ENCODE measurements at regions not wholly inside any gene's neighbourhood (a gene's known extent, or its start where the extent isn't known, plus 50 kb on each side); places are given as distances from the start of the nearest gene placed in this dataset.

GRCh38 chr5:5813441-5813840, 391.0 kb downstream of the ICE1 start:
- DNase-seq (ENCODE audit: extremely low read depth, insufficient read length): no peak
- TF ChIP-seq CTCF (IDR thresholded peaks at IDR 0.05; ENCODE audit: insufficient read depth, low read length, poor library complexity, severe bottlenecking): no peak
- Histone ChIP-seq H3K36me3 (ENCODE audit: control insufficient read depth, insufficient read depth, low read length) (no peaks in the 10 kb centered on the region), H3K4me3 (replicated peaks; ENCODE audit: low read depth, low read length) (no peak overlapping the region), H3K27me3 (replicated peaks; ENCODE audit: control insufficient read depth, insufficient read depth, low read length) (no peaks in the 10 kb centered on the region)

- no peak for DNase-seq (ENCODE audit: extremely low read depth, insufficient read length)
- TF ChIP-seq CTCF (IDR thresholded peaks at IDR 0.05; ENCODE audit: insufficient read depth, low read length, poor library complexity, severe bottlenecking): no peak
- no peak overlapping the region for H3K4me3 ChIP-seq (replicated peaks; ENCODE audit: low read depth, low read length)
- H3K36me3 ChIP-seq (ENCODE audit: control insufficient read depth, insufficient read depth, low read length): no peaks in the 10 kb centered on the region
- no peaks in the 10 kb centered on the region; the same call in 1 of the 2 replicates for H3K27me3 ChIP-seq (replicated peaks; ENCODE audit: control insufficient read depth, insufficient read depth, low read length)
Measured at GRCh38 chr5:5810461-5810860, 388.0 kb downstream of the ICE1 start.

GRCh38 chr5:5805916-5806315, 383.4 kb downstream of the ICE1 start:
- no peak for TF ChIP-seq CTCF (IDR thresholded peaks at IDR 0.05; ENCODE audit: insufficient read depth, low read length, poor library complexity, severe bottlenecking)
- H3K36me3 ChIP-seq (ENCODE audit: control insufficient read depth, insufficient read depth, low read length): no peaks in the 10 kb centered on the region
- no peak for DNase-seq (ENCODE audit: extremely low read depth, insufficient read length)
- H3K4me3 ChIP-seq (replicated peaks; ENCODE audit: low read depth, low read length): no peak overlapping the region
- H3K27me3 ChIP-seq (replicated peaks; ENCODE audit: control insufficient read depth, insufficient read depth, low read length): no peaks in the 10 kb centered on the region; the same call in 1 of the 2 replicates

GRCh38 chr5:5804478-5805233, 382.2 kb downstream of the ICE1 start:
- no peak overlapping the region for H3K4me3 ChIP-seq (replicated peaks; ENCODE audit: low read depth, low read length)
- no peak for TF ChIP-seq CTCF (IDR thresholded peaks at IDR 0.05; ENCODE audit: insufficient read depth, low read length, poor library complexity, severe bottlenecking)
- H3K27me3 ChIP-seq (replicated peaks; ENCODE audit: control insufficient read depth, insufficient read depth, low read length): no peaks in the 10 kb centered on the region; the same call in 1 of the 2 replicates
- no peak for DNase-seq (ENCODE audit: extremely low read depth, insufficient read length)
- H3K36me3 ChIP-seq (ENCODE audit: control insufficient read depth, insufficient read depth, low read length): no peaks in the 10 kb centered on the region

GRCh38 chr5:5800801-5801761, 378.6 kb downstream of the ICE1 start:
- DNase-seq (ENCODE audit: extremely low read depth, insufficient read length): no peak
- H3K36me3 ChIP-seq (ENCODE audit: control insufficient read depth, insufficient read depth, low read length): no peaks in the 10 kb centered on the region
- TF ChIP-seq CTCF (IDR thresholded peaks at IDR 0.05; ENCODE audit: insufficient read depth, low read length, poor library complexity, severe bottlenecking): no peak
- no peak overlapping the region for H3K4me3 ChIP-seq (replicated peaks; ENCODE audit: low read depth, low read length)
- H3K27me3 ChIP-seq (replicated peaks; ENCODE audit: control insufficient read depth, insufficient read depth, low read length): no peaks in the 10 kb centered on the region
